AML-193 (cell line): ENCODE measurements at regions not wholly inside any gene's neighbourhood (a gene's known extent, or its start where the extent isn't known, plus 50 kb on each side); places are given as distances from the start of the nearest gene placed in this dataset.
"Not testable (repeated sequence)": the region's sequence is repeated elsewhere in the genome, so short reads cannot be mapped to it uniquely, and the experiment has no call there.

Experiments
- DNase-seq, 2 experiments: peaks; one replicate each; lab custom pipeline; 2025; lab: John Stamatoyannopoulos, UW

DNA sequence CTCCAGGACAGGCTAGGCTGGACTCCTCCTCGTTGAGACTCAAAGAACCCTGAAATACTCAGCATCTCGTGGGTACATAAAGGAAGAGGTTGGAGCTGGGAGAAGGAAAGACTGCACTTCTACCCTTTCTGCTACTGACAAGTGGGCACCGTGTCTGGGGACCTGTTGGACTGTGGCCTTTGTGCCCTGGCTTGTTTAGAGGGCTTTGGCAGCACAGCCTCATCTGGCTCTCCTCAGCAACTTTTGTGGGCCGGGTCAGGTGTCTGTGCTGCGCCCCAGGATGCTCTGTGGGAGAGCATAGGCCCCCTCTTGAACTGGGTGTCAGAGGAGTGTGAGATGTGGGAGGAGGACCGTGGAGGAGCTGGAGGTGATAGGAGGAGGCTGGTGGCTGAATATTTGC, 142.4 kb downstream of the FCRL5 start:
- no peak for DNase-seq

GRCh38 chr1:157407917-157408525, 144.3 kb downstream of the FCRL5 start:
- no peak for DNase-seq

GRCh38 chr1:157407367-157407766, 144.9 kb downstream of the FCRL5 start:
- no peak for DNase-seq

DNA sequence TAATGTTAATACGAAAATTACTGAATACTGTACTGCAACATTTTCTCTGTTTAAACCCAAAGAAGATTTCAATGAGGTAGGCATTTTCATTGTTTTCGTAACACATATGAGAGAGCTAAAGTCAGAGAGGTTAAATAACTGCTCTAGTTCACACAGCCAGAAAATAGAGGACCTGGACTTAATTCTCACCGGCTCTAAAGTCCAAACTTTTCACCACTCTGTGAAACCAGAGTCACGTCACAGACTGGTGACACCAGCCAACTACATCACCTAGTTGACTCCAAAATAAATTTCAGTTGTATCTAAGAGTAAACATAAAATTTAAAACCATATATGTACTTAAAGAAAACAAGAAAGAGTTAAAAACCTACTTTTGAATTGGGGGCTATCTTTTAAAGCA, 146.7 kb downstream of the FCRL5 start:
- DNase-seq: no peak

DNA sequence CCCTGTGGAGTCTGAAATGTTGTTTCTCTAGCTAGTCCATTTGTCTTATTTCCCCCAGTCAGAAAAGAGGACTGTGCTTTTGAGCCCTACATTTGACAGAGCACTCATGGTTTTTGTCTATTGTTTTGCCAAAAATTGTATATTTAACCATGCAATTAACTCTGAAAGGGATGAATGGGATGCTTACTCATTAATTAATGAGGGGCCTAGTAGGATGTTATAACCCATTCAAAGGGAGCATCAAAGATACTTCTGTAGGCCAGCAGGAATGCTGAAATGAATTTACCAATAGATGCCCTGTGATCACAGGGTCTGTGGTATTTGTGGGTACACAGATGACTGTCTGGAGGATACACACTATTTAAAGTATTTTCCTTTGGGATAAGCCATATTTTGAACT, 147.7 kb downstream of the FCRL5 start:
- no peak for DNase-seq

- DNase-seq: peak; percentile 60 to 76
Observed at GRCh38 chr1:157404063-157404501, 148.2 kb downstream of the FCRL5 start.

- no peak for DNase-seq
Observed at GRCh38 chr1:157403608-157404007, 148.7 kb downstream of the FCRL5 start.

- DNase-seq: peak; percentile 46 to 68
Observed at GRCh38 chr1:157403203-157403602, 149.1 kb downstream of the FCRL5 start.

- DNase-seq: no peak
Observed at GRCh38 chr1:157400766-157401165, 151.5 kb downstream of the FCRL5 start.

DNA sequence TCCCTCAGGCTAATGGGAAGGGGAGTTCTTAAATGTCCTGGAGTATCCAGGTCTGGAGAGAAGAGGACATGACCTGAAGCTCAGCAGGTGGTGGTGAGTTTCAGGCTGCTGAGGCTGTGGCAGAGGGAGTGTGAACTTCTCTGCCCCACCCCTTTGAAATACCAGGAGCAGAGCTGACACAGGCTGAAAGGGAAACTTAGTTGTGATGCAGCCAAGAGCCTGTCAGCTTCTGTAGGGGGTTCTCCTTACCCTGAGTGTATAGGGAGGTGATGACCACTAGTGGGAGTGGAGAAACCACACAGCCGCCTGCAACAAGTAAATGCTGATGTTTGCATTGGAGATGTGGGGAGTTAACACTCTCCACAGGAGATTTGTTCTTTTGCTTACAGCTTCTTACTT, 152.3 kb downstream of the FCRL5 start:
- no peak for DNase-seq

DNA sequence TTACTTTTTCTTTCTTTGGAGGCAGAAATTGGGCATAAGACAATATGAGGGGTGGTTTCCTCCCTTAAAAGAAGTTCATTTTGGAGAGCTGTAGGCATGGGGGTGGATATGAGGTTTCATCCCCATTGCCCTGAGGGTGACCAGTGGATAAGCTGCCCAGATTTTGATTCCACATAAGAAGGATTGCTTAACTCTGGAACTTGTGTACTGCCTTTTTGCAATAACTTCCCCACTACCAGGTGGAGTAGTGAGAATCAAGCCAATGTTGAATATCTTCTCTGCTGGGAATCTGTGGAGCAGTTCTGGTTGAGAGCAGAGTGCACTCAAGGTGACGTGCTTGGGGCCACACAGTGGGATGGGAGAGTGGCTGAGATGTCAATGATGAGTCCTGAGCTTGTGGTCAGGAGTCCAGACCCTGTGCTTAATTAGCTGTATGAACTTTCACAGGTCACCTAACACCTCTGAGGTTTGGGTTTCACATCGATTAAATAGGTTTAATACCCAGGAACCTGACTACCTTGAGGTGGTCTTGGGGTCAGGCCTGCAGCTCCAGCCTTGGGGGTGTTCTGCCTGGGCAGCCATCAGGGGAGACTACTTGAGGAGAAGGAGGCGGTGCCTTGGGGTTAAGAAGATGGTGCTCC, 152.9 kb downstream of the FCRL5 start:
- no peak for DNase-seq

DNA sequence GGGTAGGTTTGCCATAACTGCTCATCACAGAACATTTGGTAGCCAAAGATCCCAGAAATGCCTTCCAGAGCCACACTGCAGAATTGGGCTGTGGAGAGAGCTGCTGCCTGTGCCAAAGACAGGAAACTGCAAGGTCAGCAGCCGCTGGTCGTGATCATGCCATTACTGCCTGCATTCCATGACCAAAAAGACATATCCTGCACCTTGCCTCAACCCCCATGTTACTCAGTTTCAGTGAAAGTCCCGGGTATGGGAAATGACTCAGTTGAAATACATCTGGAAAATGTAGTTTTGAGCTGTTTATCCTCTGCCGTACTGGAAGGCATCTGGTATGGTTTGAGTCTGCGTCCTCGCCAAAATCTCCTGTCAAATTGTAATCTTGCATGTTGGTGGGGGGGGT, 161.7 kb downstream of the FCRL5 start:
- DNase-seq: no peak

GRCh38 chr1:157388057-157388456, 164.3 kb downstream of the FCRL5 start:
- no peak for DNase-seq

DNA sequence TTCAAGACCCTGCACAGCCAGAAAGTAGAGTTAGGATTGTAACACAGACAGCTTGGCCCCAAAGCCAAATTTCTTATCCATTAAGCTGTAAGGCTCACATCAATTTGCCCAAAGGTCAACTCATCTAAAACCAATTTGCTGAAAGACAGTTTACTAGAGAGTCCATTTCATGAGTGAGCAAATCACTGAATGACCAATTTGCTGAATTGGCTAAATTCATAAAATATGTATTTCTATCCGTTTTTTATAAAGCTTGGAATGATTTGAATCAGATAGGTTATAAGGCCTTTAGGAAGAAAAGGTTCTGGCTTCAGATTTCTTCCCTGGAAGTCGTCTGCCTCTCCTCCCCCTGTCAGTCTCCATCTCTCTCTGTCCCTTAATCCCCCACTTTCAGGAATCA, 168.1 kb downstream of the FCRL5 start:
- no peak for DNase-seq

GRCh38 chr1:157382351-157382750, 170.0 kb downstream of the FCRL5 start:
- no peak for DNase-seq

DNA sequence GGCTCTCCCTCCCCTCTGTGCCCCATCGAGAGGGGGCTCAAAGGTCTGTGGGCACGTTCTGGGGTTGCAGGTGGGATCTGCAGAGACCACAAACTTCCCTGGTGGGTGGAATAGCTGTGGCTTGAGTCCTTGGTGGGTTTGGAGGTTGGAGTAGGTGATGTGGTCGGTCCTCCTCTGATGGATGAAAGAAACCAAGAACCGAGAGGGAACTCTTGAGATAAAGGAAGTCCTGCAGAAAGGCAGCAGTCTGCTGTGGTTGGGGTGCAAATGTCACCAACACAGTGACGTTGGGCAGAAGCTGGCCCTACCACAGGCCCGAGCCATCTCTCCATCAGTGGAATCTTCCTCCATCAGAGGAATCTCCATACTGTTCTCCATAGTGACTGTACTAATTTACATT, 171.8 kb downstream of the FCRL5 start:
- DNase-seq: no peak

DNA sequence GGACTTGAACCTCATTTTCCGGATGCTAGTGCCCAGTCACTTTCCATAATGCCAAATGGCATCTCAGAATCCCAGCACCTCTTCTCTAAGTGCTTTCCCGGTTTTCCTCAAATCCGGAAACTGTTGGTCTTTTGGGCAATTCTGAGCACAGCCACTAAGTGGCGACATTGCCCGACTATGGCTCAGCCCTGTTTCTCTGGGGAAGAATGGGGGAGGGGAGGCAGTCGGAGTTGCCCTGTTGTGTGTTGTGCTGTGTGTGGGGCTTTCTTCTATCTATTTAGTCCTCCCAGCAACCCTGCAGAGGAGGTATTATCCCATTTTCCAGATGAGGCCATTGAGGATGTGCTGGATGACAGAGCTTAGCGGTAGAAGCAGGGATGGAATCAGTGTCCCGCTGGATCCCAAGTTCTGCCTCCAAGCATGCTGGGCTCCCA, 175.0 kb downstream of the FCRL5 start:
- peak; percentile 32 to 36 for DNase-seq

GRCh38 chr1:157376681-157377080, 175.6 kb downstream of the FCRL5 start:
- no peak for DNase-seq

DNA sequence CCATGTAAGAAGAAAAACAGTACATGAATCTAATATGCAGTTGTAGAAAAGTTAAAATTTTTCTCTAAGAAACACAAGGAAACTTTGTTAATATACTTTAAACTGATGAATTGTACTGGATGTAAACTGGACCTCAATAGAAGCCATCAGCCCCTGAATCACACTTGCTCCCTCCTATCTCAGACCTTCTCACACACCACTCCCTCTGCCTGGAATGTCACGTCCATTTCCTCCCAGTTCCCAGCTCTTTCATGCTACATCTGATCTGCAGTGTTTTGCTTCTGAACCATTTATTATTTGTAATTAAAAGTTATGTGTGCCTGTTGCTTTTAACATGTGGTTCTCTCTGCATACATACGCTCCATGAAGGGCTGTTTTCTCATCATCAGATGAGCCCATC, 180.0 kb downstream of the FCRL5 start:
- not testable (repeated sequence) for DNase-seq

DNA sequence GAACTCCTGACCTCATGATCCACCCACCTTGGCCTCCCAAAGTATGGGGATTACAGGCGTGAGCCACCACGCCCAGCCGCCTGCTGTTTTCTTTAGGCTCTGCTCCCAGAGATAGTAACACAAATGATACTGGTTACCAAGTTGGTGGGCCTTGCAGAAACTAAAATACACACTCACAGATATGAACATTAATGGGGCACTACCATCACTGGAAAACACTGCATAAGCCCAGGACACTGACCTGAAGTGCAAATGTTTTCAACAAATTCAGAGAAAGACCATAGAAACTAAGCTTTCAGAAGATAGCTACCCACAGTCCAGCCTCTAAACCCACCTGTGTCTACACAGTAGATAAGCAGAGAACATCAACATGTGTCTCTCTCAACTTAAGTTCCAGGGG, 180.5 kb downstream of the FCRL5 start:
- DNase-seq: no peak

GRCh38 chr1:157371221-157371620, 181.1 kb downstream of the FCRL5 start:
- DNase-seq: no peak

DNA sequence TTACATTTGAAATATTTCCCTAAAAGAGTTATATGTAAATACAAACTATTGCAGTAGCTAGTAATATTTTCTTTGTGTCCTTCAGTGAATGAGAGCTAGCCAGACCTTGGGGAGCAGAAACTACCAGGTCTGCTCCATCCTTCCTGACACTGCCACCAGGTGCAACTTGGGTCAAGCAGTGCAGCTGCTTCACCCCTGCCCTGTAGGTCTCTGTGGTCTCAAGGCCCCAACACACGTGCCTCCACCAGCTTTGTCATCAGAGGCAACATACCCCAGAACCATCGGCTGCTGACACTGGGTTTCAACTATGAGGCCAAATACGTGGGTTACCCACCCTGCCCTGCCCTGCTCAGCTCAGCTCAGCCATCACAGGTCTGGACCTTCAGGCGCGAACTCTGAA, 181.6 kb downstream of the FCRL5 start:
- DNase-seq: no peak

DNA sequence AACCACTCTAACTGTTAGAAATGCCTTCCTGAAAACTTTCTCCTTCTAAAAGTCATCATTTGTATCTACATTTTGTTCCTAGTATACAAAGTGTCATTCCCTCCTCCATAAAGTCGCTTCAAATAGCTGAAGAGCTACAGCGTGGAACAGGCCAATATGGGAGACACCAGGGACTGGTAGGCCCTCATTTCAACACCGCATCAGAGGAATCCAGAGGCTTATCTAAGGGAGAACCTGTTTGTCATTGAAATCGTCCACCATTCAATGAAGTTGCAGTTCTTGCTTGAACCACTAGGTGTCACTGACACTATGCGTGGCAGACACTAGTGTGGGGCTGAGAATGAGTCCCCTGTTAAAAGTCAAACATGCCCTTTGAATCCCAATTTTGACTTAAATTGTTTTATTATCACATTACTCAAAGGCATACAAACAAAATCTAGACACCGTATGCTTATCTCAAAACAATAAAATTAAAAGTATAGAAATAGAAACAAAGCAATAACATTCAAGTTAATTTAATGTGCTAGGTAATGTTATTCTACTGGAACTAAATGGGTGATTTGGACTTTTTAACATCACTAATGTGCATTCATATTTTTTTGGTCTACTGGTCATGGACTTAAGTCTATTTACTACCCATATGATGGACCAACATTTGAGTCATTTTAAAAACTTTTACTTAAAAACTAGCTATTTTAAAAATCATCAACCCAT, 182.3 kb downstream of the FCRL5 start:
- DNase-seq: peak; percentile 25 to 29
